ENCODE measurements at regions not wholly inside any gene's neighbourhood (a gene's known extent, or its start where the extent isn't known, plus 50 kb on each side); places are given as distances from the start of the nearest gene placed in this dataset.
A peak's percentile ranks its signal among the peaks of the same experiment; 100 is the strongest.

GRCh38 chr10:124172181-124172916 is 79.0 kb upstream of the CHST15 start (continued):
- TF ChIP-seq IRF1 (CRISPR knock-in tag; IDR thresholded peaks at IDR 0.05) (no peak), ZNF512 (CRISPR knock-in tag; IDR thresholded peaks at IDR 0.05; ENCODE audit: borderline replicate concordance) (no peak), FOXP1 (CRISPR knock-in tag; IDR thresholded peaks at IDR 0.05; ENCODE audit: borderline replicate concordance) (no peak), CREB1 (CRISPR knock-in tag; IDR thresholded peaks at IDR 0.05) (no peak)

GRCh38 chr10:124171561-124171960 is 78.2 kb upstream of the CHST15 start:
- CTCF ChIA-PET = interaction anchor here (1.7 kb wide), 1 partner anchor 176 kb away, joined by 4 read pairs; no protein-coding TSS in a partner anchor
- H3K4me3 Mint-ChIP-seq = no peak overlapping the region
- no peak for DNase-seq (ENCODE audit: low spot score)

GRCh38 chr10:124170631-124171030 is 77.2 kb upstream of the CHST15 start:
- peaks cover 3% of the 10 kb centered on the region; the same call in 1 of the 2 replicates for H3K27me3 Mint-ChIP-seq (ENCODE audit: low read depth)

More at GRCh38 chr10:124171561-124171960, 78.2 kb upstream of the CHST15 start:
- ATAC-seq = no peak
- peaks cover 3% of the 10 kb centered on the region; the same call in 1 of the 2 replicates for H3K27me3 Mint-ChIP-seq (ENCODE audit: low read depth)
- no peaks in the 10 kb centered on the region for H3K36me3 Mint-ChIP-seq
- no peaks in the 10 kb centered on the region for H3K9me3 Mint-ChIP-seq
- H3K27ac Mint-ChIP-seq = no peak overlapping the region
- H3K4me1 Mint-ChIP-seq = peaks cover 7% of the 10 kb centered on the region
- POLR2A ChIA-PET = no interaction called here
- no peak for TF ChIP-seq MXD4 (CRISPR knock-in tag; IDR thresholded peaks at IDR 0.05; ENCODE audit: borderline replicate concordance)
- TF ChIP-seq NFATC4 (CRISPR knock-in tag; IDR thresholded peaks at IDR 0.05) = no peak
- TF ChIP-seq ZNF138 (CRISPR knock-in tag; conservative IDR thresholded peaks at IDR 0.05) = no peak
- TF ChIP-seq SP1 (CRISPR knock-in tag; conservative IDR thresholded peaks at IDR 0.05) = no peak

GRCh38 chr10:124168991-124169802 is 75.8 kb upstream of the CHST15 start:
- DNase-seq (ENCODE audit: low spot score) (no peak), ATAC-seq (peak; percentile 63)
- no peak overlapping the region for H3K4me3 Mint-ChIP-seq
- H3K4me1 Mint-ChIP-seq = 0 out of 2 replicates have a peak, but pooled peaks cover 2% of the 10 kb centered on the region
- H3K9me3 Mint-ChIP-seq = no peaks in the 10 kb centered on the region
- no peaks in the 10 kb centered on the region for H3K36me3 Mint-ChIP-seq
- peaks cover 3% of the 10 kb centered on the region; the same call in 1 of the 2 replicates for H3K27me3 Mint-ChIP-seq (ENCODE audit: low read depth)
- POLR2A ChIA-PET = no interaction called here
- H3K27ac Mint-ChIP-seq = no peak overlapping the region
- CTCF ChIA-PET = interaction anchor here (0.9 to 1.4 kb wide), 4 partner anchors 43 to 220 kb away, joined by 3 to 4 read pairs (median 3); no protein-coding TSS in a partner anchor
- TF ChIP-seq PRDM15 (CRISPR knock-in tag; IDR thresholded peaks at IDR 0.05) (no peak), TEAD4 (CRISPR knock-in tag; IDR thresholded peaks at IDR 0.05) (no peak), IRF2 (CRISPR knock-in tag; IDR thresholded peaks at IDR 0.05; ENCODE audit: borderline replicate concordance, low read depth) (no peak), MXD4 (CRISPR knock-in tag; IDR thresholded peaks at IDR 0.05; ENCODE audit: borderline replicate concordance) (no peak), NFATC4 (CRISPR knock-in tag; IDR thresholded peaks at IDR 0.05) (no peak), JUN (CRISPR knock-in tag; IDR thresholded peaks at IDR 0.05) (no peak), USF2 (CRISPR knock-in tag; IDR thresholded peaks at IDR 0.05) (no peak), ZNF219 (CRISPR knock-in tag; IDR thresholded peaks at IDR 0.05; ENCODE audit: borderline replicate concordance) (no peak), SP1 (CRISPR knock-in tag; conservative IDR thresholded peaks at IDR 0.05) (no peak), ZNF423 (CRISPR knock-in tag; IDR thresholded peaks at IDR 0.05) (no peak), EMX1 (CRISPR knock-in tag; IDR thresholded peaks at IDR 0.05) (no peak), ZNF416 (CRISPR knock-in tag; IDR thresholded peaks at IDR 0.05) (no peak)

More at GRCh38 chr10:124170631-124171030, 77.2 kb upstream of the CHST15 start:
- H3K9me3 Mint-ChIP-seq = no peaks in the 10 kb centered on the region
- DNase-seq (ENCODE audit: low spot score) (no peak), ATAC-seq (no peak)
- H3K36me3 Mint-ChIP-seq = no peaks in the 10 kb centered on the region
- H3K4me3 Mint-ChIP-seq = no peak overlapping the region
- H3K4me1 Mint-ChIP-seq = peaks cover 2% of the 10 kb centered on the region; the same call in 1 of the 2 replicates
- no peak overlapping the region for H3K27ac Mint-ChIP-seq
- no peak for TF ChIP-seq MAX (CRISPR knock-in tag; IDR thresholded peaks at IDR 0.05)
- no peak for TF ChIP-seq ATF3 (CRISPR knock-in tag; conservative IDR thresholded peaks at IDR 0.05)
- ChIA-PET POLR2A (no interaction called here), CTCF (no interaction called here)

All from WTC11 (cell line).